ENCODE measurements at regions not wholly inside any gene's neighbourhood (a gene's known extent, or its start where the extent isn't known, plus 50 kb on each side); places are given as distances from the start of the nearest gene placed in this dataset.

DNA sequence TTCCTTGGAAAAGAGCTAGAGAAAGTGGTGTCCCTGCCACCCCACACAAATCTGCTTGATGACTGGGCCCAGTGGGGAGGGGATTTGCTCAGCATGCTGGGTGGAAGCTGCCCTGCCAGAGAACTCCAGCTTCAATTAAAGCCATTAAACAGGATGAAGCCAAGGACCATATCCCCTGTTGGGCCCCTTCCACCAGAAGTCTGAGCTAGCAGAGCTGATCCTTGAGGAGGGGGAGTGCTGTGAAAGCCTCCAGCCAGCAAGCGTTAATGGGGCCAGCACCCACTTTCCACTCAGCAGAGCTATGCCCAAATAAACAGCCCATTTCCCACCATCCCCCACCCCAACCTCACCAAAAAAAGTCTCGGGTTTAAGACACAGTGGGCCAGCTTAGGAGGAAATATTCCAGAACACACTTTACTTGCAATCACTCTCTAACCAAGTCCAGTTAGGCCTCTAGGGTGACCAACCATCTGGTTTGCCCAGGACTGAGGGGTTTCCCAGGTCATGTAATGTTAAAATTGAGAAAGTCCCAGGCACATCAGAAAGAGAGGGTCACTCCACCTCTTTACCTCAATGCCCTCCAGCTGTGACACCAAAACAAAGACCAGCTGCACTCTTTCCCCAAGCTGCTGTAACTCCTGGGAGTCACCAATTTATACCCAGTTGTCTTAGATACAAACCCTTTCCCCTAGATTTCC lies 132.3 kb downstream of the FOXI3 start:
- no peak overlapping the region for H3K4me2 ChIP-seq (ENCODE audit: low read length)
- H3K4me1 ChIP-seq (ENCODE audit: low read length), result no peaks in the 10 kb centered on the region
- H2AFZ ChIP-seq (ENCODE audit: low read depth, low read length), result no peak overlapping the region
- H3K27ac ChIP-seq (ENCODE audit: low read length), result no peak overlapping the region
- H3K36me3 ChIP-seq (replicated peaks; ENCODE audit: low read depth, low read length), result no peaks in the 10 kb centered on the region
- H3K27me3 ChIP-seq (ENCODE audit: low read depth, low read length), result no peaks in the 10 kb centered on the region
- H3K4me3 ChIP-seq (ENCODE audit: low read length), result no peak overlapping the region
- no peak overlapping the region for H3K9ac ChIP-seq (ENCODE audit: low read length)
- H4K20me1 ChIP-seq (ENCODE audit: insufficient read depth, low read length), result no peaks in the 10 kb centered on the region
- TF ChIP-seq EZH2phosphoT487 (IDR thresholded peaks at IDR 0.05; ENCODE audit: low read depth), result no peak
- TF ChIP-seq, protein P1, sequence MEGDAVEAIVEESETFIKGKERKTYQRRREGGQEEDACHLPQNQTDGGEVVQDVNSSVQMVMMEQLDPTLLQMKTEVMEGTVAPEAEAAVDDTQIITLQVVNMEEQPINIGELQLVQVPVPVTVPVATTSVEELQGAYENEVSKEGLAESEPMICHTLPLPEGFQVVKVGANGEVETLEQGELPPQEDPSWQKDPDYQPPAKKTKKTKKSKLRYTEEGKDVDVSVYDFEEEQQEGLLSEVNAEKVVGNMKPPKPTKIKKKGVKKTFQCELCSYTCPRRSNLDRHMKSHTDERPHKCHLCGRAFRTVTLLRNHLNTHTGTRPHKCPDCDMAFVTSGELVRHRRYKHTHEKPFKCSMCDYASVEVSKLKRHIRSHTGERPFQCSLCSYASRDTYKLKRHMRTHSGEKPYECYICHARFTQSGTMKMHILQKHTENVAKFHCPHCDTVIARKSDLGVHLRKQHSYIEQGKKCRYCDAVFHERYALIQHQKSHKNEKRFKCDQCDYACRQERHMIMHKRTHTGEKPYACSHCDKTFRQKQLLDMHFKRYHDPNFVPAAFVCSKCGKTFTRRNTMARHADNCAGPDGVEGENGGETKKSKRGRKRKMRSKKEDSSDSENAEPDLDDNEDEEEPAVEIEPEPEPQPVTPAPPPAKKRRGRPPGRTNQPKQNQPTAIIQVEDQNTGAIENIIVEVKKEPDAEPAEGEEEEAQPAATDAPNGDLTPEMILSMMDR (IDR thresholded peaks at IDR 0.05; ENCODE audit: low read depth, low read length), result no peak
- no peaks in the 10 kb centered on the region for H3K79me2 ChIP-seq (ENCODE audit: low read length)
- no peaks in the 10 kb centered on the region for H3K9me3 ChIP-seq (ENCODE audit: insufficient read depth, low read length)

- no peak overlapping the region for H3K4me2 ChIP-seq (ENCODE audit: low read length)
- no peaks in the 10 kb centered on the region for H3K36me3 ChIP-seq (replicated peaks; ENCODE audit: low read depth, low read length)
- H3K4me3 ChIP-seq (ENCODE audit: low read length), result no peak overlapping the region
- no peaks in the 10 kb centered on the region for H4K20me1 ChIP-seq (ENCODE audit: insufficient read depth, low read length)
- H3K9me3 ChIP-seq (ENCODE audit: insufficient read depth, low read length), result no peaks in the 10 kb centered on the region
- H3K27ac ChIP-seq (ENCODE audit: low read length), result no peak overlapping the region
- H3K4me1 ChIP-seq (ENCODE audit: low read length), result no peaks in the 10 kb centered on the region
- no peak overlapping the region for H2AFZ ChIP-seq (ENCODE audit: low read depth, low read length)
- no peaks in the 10 kb centered on the region for H3K27me3 ChIP-seq (ENCODE audit: low read depth, low read length)
- TF ChIP-seq, protein P1 (IDR thresholded peaks at IDR 0.05; ENCODE audit: low read depth, low read length), result no peak
- TF ChIP-seq EZH2phosphoT487 (IDR thresholded peaks at IDR 0.05; ENCODE audit: low read depth), result no peak
- H3K79me2 ChIP-seq (ENCODE audit: low read length), result no peaks in the 10 kb centered on the region
- H3K9ac ChIP-seq (ENCODE audit: low read length), result no peak overlapping the region
Observed at GRCh38 chr2:88318956-88319330, 133.6 kb downstream of the FOXI3 start.

DNA sequence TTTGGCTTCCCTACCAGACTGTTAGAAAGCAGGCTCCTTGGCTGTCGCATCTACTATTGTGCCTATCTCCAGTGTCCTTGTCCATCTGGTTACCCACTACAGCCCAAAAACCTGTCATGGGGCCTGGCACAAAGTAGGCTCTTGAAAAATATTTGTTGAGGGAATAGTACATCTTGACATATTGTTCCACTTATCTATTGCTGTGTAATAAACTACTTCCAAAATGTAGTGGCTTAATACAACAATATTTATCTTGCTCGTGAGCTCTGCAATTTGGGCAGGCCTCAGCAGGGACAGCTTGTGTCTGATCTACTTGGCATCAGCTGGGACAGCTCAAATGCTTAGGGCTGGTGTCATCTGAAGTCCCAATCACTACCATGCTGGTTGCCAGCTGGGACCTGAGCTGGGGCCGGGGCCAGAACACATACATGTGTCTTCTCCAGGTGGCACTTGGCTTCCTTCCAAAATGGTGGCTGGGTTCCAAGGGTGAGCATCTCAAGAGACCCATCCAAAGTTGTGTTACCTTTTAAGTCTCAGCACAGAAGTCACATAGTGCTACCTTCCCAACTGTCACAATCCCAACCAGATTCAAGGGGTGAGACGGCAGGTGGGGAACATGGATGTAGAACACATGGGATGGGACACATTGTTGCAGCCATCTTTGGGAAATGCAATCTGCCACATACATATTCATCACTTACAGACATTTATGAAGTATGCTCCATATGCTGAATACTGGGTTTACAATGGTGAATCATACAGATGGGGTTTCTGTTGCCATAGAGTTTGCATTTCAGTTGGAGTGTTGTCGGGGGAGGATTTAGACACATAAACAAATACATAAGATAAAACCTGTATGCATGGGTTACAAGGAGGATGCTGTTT lies 134.2 kb downstream of the FOXI3 start:
- no peak overlapping the region for H3K4me3 ChIP-seq (ENCODE audit: low read length)
- H3K27ac ChIP-seq (ENCODE audit: low read length), result no peak overlapping the region
- no peak overlapping the region for H3K9ac ChIP-seq (ENCODE audit: low read length)
- no peaks in the 10 kb centered on the region for H3K36me3 ChIP-seq (replicated peaks; ENCODE audit: low read depth, low read length)
- H3K79me2 ChIP-seq (ENCODE audit: low read length), result no peaks in the 10 kb centered on the region
- TF ChIP-seq EZH2phosphoT487 (IDR thresholded peaks at IDR 0.05; ENCODE audit: low read depth), result no peak
- TF ChIP-seq, protein P1 (IDR thresholded peaks at IDR 0.05; ENCODE audit: low read depth, low read length), result no peak
- H3K27me3 ChIP-seq (ENCODE audit: low read depth, low read length), result no peaks in the 10 kb centered on the region
- H3K4me2 ChIP-seq (ENCODE audit: low read length), result no peak overlapping the region
- no peaks in the 10 kb centered on the region for H4K20me1 ChIP-seq (ENCODE audit: insufficient read depth, low read length)
- no peak overlapping the region for H2AFZ ChIP-seq (ENCODE audit: low read depth, low read length)
- H3K9me3 ChIP-seq (ENCODE audit: insufficient read depth, low read length), result no peaks in the 10 kb centered on the region
- H3K4me1 ChIP-seq (ENCODE audit: low read length), result no peaks in the 10 kb centered on the region

GRCh38 chr2:88310787-88311186 lies 140.6 kb downstream of the THNSL2 start:
- no peaks in the 10 kb centered on the region for H3K9me3 ChIP-seq (ENCODE audit: insufficient read depth, low read length)
- no peak overlapping the region for H3K9ac ChIP-seq (ENCODE audit: low read length)
- H3K27me3 ChIP-seq (ENCODE audit: low read depth, low read length), result no peaks in the 10 kb centered on the region
- H4K20me1 ChIP-seq (ENCODE audit: insufficient read depth, low read length), result no peaks in the 10 kb centered on the region
- H3K4me1 ChIP-seq (ENCODE audit: low read length), result no peaks in the 10 kb centered on the region
- H3K36me3 ChIP-seq (replicated peaks; ENCODE audit: low read depth, low read length), result no peaks in the 10 kb centered on the region
- TF ChIP-seq EZH2phosphoT487 (IDR thresholded peaks at IDR 0.05; ENCODE audit: low read depth), result no peak
- TF ChIP-seq, protein P1 (IDR thresholded peaks at IDR 0.05; ENCODE audit: low read depth, low read length), result no peak
- H3K27ac ChIP-seq (ENCODE audit: low read length), result no peak overlapping the region
- no peak overlapping the region for H2AFZ ChIP-seq (ENCODE audit: low read depth, low read length)
- no peak overlapping the region for H3K4me2 ChIP-seq (ENCODE audit: low read length)
- no peaks in the 10 kb centered on the region for H3K79me2 ChIP-seq (ENCODE audit: low read length)
- no peak overlapping the region for H3K4me3 ChIP-seq (ENCODE audit: low read length)
